Heart left ventricle (tissue), 16 donors: ENCODE measurements at regions not wholly inside any gene's neighbourhood (a gene's known extent, or its start where the extent isn't known, plus 50 kb on each side); places are given as distances from the start of the nearest gene placed in this dataset.

Experiments used
- ATAC-seq, 4 donors: fragments of 200-7000 bp; cut with Tn5 transposase; one replicate each; pipeline ENCODE4 v1.9.1; 2020 to 2022; ENCODE audit warnings: moderate library complexity in 4 of 4, mild to moderate bottlenecking in 3 of 4, moderate number of reproducible peaks in 1 of 4
- DNase-seq, 5 donors: peaks; one replicate each; pipeline ENCODE4 v3.0.0-alpha.2; 2020
- H3K27ac ChIP-seq, 12 donors: fragments of 200-600 bp; sonication (generic) in 4 of 12; one replicate each; pipeline versions ENCODE4 v1.5.0 to v1.8.0; 2016 to 2022; ENCODE audit warnings: mild to moderate bottlenecking in 2 of 12
- H3K27me3 ChIP-seq, 9 donors: fragments of 200-600 bp; sonication (generic) in 2 of 9; one replicate each; pipeline versions ENCODE4 v1.5.1 to v1.8.0; 2016 to 2022; ENCODE audit warnings: mild to moderate bottlenecking in 3 of 9
- H3K36me3 ChIP-seq, 9 donors: fragments of 200-600 bp; sonication (generic) in 2 of 9; one replicate each; pipeline versions ENCODE4 v1.5.0 to v1.8.0; 2018 to 2022; ENCODE audit warnings: mild to moderate bottlenecking in 2 of 9
- H3K4me1 ChIP-seq, 12 donors: fragments of 200-600 bp; sonication (generic) in 4 of 12; one replicate each; pipeline versions ENCODE4 v1.5.0 to v1.8.0; 2016 to 2022; ENCODE audit warnings: mild to moderate bottlenecking in 3 of 12
- H3K4me3 ChIP-seq, 12 donors: fragments of 200-600 bp; sonication (generic) in 4 of 12; one replicate each; pipeline versions ENCODE4 v1.5.0 to v1.8.0; 2017 to 2022; ENCODE audit warnings: mild to moderate bottlenecking in 9 of 12, moderate library complexity in 4 of 12
- H3K9me3 ChIP-seq, 12 donors: fragments of 200-600 bp; sonication (generic) in 4 of 12; one replicate each; pipeline versions ENCODE4 v1.5.0 to v1.8.0; 2016 to 2022; ENCODE audit warnings: mild to moderate bottlenecking in 1 of 12
- POLR2A ChIP-seq, 2 donors: fragments of 450-650 bp; IDR thresholded peaks; one replicate each; pipeline ENCODE4 v1.6.1; 2017; ENCODE audit warnings: antibody characterized with exemption in 2 of 2, mild to moderate bottlenecking in 2 of 2, moderate library complexity in 2 of 2
- WGBS, 4 donors: extraction: QIAGEN DNeasy Blood & Tissue Kit in 2 of 4; methylation state at CpG; one replicate each; pipeline versions ENCODE4 v1.1.5 to v1.1.7; 2013 to 2018; 5-methylcytosine and 5-hydroxymethylcytosine counted together
- intact Hi-C, 10 donors: fragments of 100-400 bp; cut with DNase I; formaldehyde crosslinking; loops; one replicate each; pipeline versions ENCODE4 v1.11.1 to v1.14.2; 2022
- TF ChIP-seq, protein P1 (sequence below), 12 donors: fragments of 200-600 bp; sonication (generic) in 4 of 12; IDR thresholded peaks; one replicate each; pipeline versions ENCODE4 v1.5.0 to v1.8.0; 2018 to 2022; ENCODE audit warnings: antibody characterized with exemption in 12 of 12, mild to moderate bottlenecking in 5 of 12
- donor health status: ischemic (EF 13 %, LVEDD 7.1; RV severe dilation, severe dysfunction).
- donor health status: healthy with polysubstance abuse.
- donor health status: DM: no; HTN: yes; CAD: no.
- donor health status: DM: no; HTN: no; CAD: no.
- donor health status: ischemic (EF 25% LVEDD 6.9; RV normal size, moderate dysfunction).
- donor health status: ischemic (EF 25% LVEDD 5.7; RV mildly dilated, moderate dysfunction).
- donor health status: healthy.
- donor health status: DM: yes; HTN: yes; CAD: no.
- donor health status: ischemic (EF 35%, LVEDD 5.7; RV mildly dilated, moderate dysfunction).
- donor health status: nonischemic (EF 11% LVEDD 7.7; RV severe dilation, severe dysfunction).
- donor health status: DM: yes; HTN: yes; CAD: no.
- donor health status: PGD.
- donor health status: ischemic (EF 29% LVEDD 5.4; RV normal size, mild dysfunction).
- donor health status: nonischemic (EF 23%, LVEDD 6.1; RV moderate dilation, normal function).

DNA sequence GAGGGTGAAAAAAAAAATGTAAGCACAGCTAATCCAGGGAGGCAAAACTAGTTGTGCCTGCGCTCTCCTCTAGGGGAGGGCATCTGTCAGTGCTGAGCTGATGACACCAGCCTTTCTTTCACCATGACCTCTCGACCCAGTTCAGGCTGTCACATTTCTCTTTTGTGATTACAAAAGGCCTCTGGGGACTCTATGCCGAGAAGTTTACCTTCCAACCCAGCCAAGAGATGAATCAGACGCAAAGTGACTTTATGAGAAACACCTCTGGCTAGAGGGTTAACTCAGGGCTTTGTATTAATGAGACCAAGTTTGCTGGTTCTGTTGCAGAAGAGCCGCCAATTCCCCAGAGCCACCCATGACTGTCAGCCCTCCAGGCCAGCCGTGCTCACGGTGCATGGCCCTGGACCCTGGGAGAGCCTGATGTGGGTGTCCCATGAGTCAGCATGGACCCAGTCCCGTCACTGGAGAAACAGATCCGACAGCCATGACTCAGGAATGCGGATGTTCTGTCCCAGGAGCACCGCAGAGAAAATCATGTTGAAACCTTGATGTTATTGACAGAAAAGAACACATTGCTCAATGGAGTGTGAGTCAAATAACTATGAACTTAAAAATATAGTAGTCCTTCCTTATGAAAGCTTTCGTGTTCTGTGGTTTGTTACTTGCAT, 437.2 kb downstream of the HS3ST3B1 start:
- 42 to 53% (median 49%) methylated on average over 9 to 12 of the region's 12 CpGs for WGBS, 4 donors
- intact Hi-C loops: no loop called here

DNA sequence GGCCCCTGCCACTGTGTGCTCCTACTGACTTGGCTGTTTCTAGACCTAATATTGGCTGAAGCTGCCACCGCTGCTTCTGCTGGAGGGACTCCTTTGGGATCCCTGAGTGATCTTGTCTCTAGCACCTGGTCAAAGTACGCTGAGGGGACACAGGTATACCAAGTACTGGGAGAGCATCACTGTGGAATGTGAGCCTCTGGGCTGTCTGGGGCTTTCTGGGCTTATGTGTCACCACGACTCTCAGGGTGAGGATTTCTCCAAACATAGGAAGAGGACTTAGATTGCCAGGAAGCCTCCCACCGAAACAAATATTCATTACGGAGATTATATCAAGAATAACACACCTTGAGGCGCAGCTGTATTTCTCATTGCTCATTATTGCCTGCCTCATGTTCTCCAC, 435.8 kb downstream of the HS3ST3B1 start:
- Histone ChIP-seq H3K9me3 (no peaks in the 10 kb centered on the region), H3K27me3 (peaks cover 0 to 12% (median 0%) of the 10 kb centered on the region in 9 donors), H3K4me3 (no peak overlapping the region), H3K36me3 (no peaks in the 10 kb centered on the region), H3K27ac (no peak overlapping the region), H3K4me1 (peaks cover 0 to 18% (median 0%) of the 10 kb centered on the region in 12 donors)
- intact Hi-C loops: no loop called here
- ATAC-seq: no peak
- DNase-seq: no peak
- TF ChIP-seq, protein P1, sequence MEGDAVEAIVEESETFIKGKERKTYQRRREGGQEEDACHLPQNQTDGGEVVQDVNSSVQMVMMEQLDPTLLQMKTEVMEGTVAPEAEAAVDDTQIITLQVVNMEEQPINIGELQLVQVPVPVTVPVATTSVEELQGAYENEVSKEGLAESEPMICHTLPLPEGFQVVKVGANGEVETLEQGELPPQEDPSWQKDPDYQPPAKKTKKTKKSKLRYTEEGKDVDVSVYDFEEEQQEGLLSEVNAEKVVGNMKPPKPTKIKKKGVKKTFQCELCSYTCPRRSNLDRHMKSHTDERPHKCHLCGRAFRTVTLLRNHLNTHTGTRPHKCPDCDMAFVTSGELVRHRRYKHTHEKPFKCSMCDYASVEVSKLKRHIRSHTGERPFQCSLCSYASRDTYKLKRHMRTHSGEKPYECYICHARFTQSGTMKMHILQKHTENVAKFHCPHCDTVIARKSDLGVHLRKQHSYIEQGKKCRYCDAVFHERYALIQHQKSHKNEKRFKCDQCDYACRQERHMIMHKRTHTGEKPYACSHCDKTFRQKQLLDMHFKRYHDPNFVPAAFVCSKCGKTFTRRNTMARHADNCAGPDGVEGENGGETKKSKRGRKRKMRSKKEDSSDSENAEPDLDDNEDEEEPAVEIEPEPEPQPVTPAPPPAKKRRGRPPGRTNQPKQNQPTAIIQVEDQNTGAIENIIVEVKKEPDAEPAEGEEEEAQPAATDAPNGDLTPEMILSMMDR (IDR thresholded peaks at IDR 0.05): no peak
- TF ChIP-seq POLR2A (IDR thresholded peaks at IDR 0.05): no peak
- 62 to 70% (median 67%) methylated on average over 6 of the region's 6 CpGs for WGBS, 4 donors

More for the DNA sequence above, 437.2 kb downstream of the HS3ST3B1 start:
- TF ChIP-seq, protein P1 (IDR thresholded peaks at IDR 0.05): peak in 1 of 12 donors; percentile 13
- TF ChIP-seq POLR2A (IDR thresholded peaks at IDR 0.05): no peak
- H3K4me3 ChIP-seq: no peak overlapping the region
- ATAC-seq (peak; percentile 42 to 95 (median 74)), DNase-seq (peak; percentile 14 to 82 (median 54))
- peaks cover 0 to 12% (median 0%) of the 10 kb centered on the region in 9 donors for H3K27me3 ChIP-seq
- H3K4me1 ChIP-seq: peaks cover 0 to 18% (median 0%) of the 10 kb centered on the region in 12 donors
- H3K27ac ChIP-seq: peak overlapping the region in 1 of 12 donors; percentile 33
- no peaks in the 10 kb centered on the region for H3K9me3 ChIP-seq
- no peaks in the 10 kb centered on the region for H3K36me3 ChIP-seq

DNA sequence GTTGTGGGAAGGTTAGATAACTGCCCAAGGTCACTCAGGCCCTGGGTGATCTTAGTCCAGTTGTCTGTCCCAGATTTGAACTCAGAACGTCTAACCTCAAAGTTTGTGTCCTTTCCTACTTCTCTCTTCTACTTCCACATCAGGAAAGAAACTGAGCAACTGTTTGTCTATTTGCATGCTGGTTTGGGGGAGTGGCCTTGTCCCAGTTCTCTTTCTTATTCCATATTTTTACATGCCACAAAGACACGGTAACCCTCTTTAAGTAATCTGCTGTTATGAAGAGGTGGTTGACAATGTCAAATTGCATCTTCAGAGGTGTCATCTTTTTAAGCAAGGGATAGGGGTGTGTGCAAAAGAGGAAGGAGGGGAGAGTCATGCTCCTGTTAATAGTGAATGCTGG, 432.5 kb downstream of the HS3ST3B1 start:
- peaks cover 0 to 8% (median 0%) of the 10 kb centered on the region in 9 donors for H3K27me3 ChIP-seq
- H3K4me3 ChIP-seq: no peak overlapping the region
- no peaks in the 10 kb centered on the region for H3K36me3 ChIP-seq
- intact Hi-C loops: no loop called here
- no peak overlapping the region for H3K27ac ChIP-seq
- WGBS, 4 donors: 76 to 82% (median 81%) methylated on average over 2 of the region's 2 CpGs
- DNase-seq (no peak), ATAC-seq (no peak)
- TF ChIP-seq, protein P1 (IDR thresholded peaks at IDR 0.05): no peak
- TF ChIP-seq POLR2A (IDR thresholded peaks at IDR 0.05): no peak
- H3K9me3 ChIP-seq: no peaks in the 10 kb centered on the region
- no peaks in the 10 kb centered on the region for H3K4me1 ChIP-seq

DNA sequence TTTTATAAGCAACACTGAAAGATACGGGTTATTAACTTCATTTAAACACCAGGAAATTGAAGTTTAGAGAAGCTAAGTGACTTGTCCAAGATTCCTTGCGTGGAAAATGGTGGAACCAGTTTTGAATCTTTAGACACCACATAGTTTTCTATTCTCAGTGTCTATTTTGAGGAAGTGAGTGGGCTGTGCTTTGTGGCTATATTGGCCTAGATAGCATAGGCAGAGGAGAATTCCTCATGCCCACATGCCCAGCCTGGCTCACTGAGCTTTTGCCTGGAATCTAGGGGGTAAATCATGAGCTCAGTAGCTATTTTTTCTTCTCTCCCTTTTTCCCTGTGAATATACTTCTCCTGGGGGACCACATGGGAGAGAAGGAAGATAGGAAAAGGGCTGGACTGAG, 431.3 kb downstream of the HS3ST3B1 start:
- no peak for ATAC-seq
- no peak overlapping the region for H3K27ac ChIP-seq
- WGBS, 4 donors: 81 to 84% (median 82%) methylated on average over 2 of the region's 2 CpGs
- TF ChIP-seq, protein P1 (IDR thresholded peaks at IDR 0.05): no peak
- TF ChIP-seq POLR2A (IDR thresholded peaks at IDR 0.05): no peak
- H3K36me3 ChIP-seq: no peaks in the 10 kb centered on the region
- no peak overlapping the region for H3K4me3 ChIP-seq
- H3K27me3 ChIP-seq: no peaks in the 10 kb centered on the region
- H3K9me3 ChIP-seq: no peaks in the 10 kb centered on the region
- no peak for DNase-seq
- intact Hi-C loops: no loop called here
- no peaks in the 10 kb centered on the region for H3K4me1 ChIP-seq
